ENCODE measurements at regions not wholly inside any gene's neighbourhood (a gene's known extent, or its start where the extent isn't known, plus 50 kb on each side); places are given as distances from the start of the nearest gene placed in this dataset.

DNA sequence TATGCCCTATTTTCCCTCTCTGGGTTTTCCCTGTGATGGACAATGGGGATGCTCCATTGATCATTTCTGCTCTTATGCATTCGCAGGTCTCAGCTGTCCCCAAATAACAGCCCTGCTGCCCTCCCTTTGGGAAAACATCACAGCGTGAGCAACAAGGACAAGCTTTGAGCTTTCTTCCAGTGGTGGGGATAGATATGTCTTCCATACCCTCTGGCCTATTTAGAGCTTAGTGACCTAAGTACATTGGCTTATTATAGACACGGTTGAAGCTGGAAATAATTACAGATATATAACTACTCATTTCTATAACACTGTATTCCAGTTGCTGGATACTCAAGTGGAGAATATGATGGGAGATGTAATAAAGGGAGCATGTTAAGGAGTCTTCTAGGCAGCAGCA lies 304.3 kb upstream of the MGAT5 start:
- no peak for DNase-seq (ENCODE audit: low read depth)
- no peak for TF ChIP-seq MYC (IDR thresholded peaks at IDR 0.05; ENCODE audit: low read depth, low read length)
- no peak for TF ChIP-seq MAX (IDR thresholded peaks at IDR 0.05; ENCODE audit: low read depth, low read length)
- no peak for TF ChIP-seq POLR2A (IDR thresholded peaks at IDR 0.05; ENCODE audit: extremely low read depth, insufficient read length)
- TF ChIP-seq, protein P1, sequence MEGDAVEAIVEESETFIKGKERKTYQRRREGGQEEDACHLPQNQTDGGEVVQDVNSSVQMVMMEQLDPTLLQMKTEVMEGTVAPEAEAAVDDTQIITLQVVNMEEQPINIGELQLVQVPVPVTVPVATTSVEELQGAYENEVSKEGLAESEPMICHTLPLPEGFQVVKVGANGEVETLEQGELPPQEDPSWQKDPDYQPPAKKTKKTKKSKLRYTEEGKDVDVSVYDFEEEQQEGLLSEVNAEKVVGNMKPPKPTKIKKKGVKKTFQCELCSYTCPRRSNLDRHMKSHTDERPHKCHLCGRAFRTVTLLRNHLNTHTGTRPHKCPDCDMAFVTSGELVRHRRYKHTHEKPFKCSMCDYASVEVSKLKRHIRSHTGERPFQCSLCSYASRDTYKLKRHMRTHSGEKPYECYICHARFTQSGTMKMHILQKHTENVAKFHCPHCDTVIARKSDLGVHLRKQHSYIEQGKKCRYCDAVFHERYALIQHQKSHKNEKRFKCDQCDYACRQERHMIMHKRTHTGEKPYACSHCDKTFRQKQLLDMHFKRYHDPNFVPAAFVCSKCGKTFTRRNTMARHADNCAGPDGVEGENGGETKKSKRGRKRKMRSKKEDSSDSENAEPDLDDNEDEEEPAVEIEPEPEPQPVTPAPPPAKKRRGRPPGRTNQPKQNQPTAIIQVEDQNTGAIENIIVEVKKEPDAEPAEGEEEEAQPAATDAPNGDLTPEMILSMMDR (IDR thresholded peaks at IDR 0.05; ENCODE audit: low read depth, low read length) = no peak
- H3K4me3 ChIP-seq (ENCODE audit: low read depth, low read length) = no peak overlapping the region

DNA sequence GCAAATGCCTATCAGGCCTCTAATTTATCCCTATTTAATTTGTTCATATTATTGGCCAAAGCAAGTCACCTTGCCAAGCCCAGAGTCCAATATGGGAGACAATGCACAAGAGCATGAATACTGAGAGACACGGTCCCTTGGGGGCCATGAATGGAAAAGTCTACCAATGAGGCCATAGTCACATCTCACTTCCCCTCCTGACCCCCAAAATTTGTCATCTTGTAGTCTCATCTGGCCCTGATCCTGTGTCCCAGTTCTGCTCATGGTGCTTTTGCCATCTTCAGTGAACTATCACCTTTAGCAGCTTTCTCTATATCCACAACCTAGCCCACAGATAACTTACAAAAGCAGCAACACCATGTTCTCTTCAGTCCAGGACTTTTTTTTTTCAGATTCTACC lies 302.7 kb upstream of the MGAT5 start:
- no peak for TF ChIP-seq MAX (IDR thresholded peaks at IDR 0.05; ENCODE audit: low read depth, low read length)
- no peak for TF ChIP-seq POLR2A (IDR thresholded peaks at IDR 0.05; ENCODE audit: extremely low read depth, insufficient read length)
- no peak for TF ChIP-seq MYC (IDR thresholded peaks at IDR 0.05; ENCODE audit: low read depth, low read length)
- TF ChIP-seq, protein P1 (IDR thresholded peaks at IDR 0.05; ENCODE audit: low read depth, low read length) = no peak
- DNase-seq (ENCODE audit: low read depth) = no peak
- no peak overlapping the region for H3K4me3 ChIP-seq (ENCODE audit: low read depth, low read length)

- TF ChIP-seq POLR2A (IDR thresholded peaks at IDR 0.05; ENCODE audit: extremely low read depth, insufficient read length) (no peak), MYC (IDR thresholded peaks at IDR 0.05; ENCODE audit: low read depth, low read length) (no peak)
- H3K4me3 ChIP-seq (ENCODE audit: low read depth, low read length) = no peak overlapping the region
- no peak for DNase-seq (ENCODE audit: low read depth)
Measured at GRCh38 chr2:133952420-133952819, 301.5 kb upstream of the MGAT5 start.

DNA sequence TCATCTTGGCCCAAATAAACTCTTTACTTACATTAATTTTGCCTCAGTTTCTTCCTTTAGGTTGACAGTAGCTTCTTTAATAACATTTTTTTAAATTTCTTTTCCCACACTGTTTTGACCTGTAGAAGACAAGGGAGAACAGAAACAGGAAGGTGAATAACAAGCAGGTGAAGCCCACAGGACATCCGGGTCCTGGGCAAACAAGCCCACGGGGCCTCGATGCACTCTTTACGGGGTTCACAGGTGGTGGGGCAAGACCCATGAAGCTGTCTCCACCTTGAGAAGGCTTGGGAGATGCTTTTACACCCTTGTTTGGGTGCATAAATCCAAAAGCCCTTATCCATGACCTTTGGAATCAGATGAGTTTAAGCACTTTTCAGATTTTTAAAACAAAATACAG lies 301.0 kb upstream of the MGAT5 start:
- no peak overlapping the region for H3K4me3 ChIP-seq (ENCODE audit: low read depth, low read length)
- no peak for DNase-seq (ENCODE audit: low read depth)

GRCh38 chr2:133953524-133953923 lies 300.3 kb upstream of the MGAT5 start:
- TF ChIP-seq, protein P1 (IDR thresholded peaks at IDR 0.05; ENCODE audit: low read depth, low read length) = no peak
- TF ChIP-seq MYC (IDR thresholded peaks at IDR 0.05; ENCODE audit: low read depth, low read length) (no peak), POLR2A (IDR thresholded peaks at IDR 0.05; ENCODE audit: extremely low read depth, insufficient read length) (no peak), MAX (IDR thresholded peaks at IDR 0.05; ENCODE audit: low read depth, low read length) (no peak)
- DNase-seq (ENCODE audit: low read depth) = peak; percentile 4

More for the DNA sequence above, 301.0 kb upstream of the MGAT5 start:
- TF ChIP-seq MAX (IDR thresholded peaks at IDR 0.05; ENCODE audit: low read depth, low read length) = no peak
- TF ChIP-seq MYC (IDR thresholded peaks at IDR 0.05; ENCODE audit: low read depth, low read length) = no peak
- TF ChIP-seq POLR2A (IDR thresholded peaks at IDR 0.05; ENCODE audit: extremely low read depth, insufficient read length) = no peak
- TF ChIP-seq, protein P1 (IDR thresholded peaks at IDR 0.05; ENCODE audit: low read depth, low read length) = no peak

GRCh38 chr2:133954636-133955035 lies 299.2 kb upstream of the MGAT5 start:
- DNase-seq (ENCODE audit: low read depth) = no peak
- no peak overlapping the region for H3K4me3 ChIP-seq (ENCODE audit: low read depth, low read length)
- no peak for TF ChIP-seq POLR2A (IDR thresholded peaks at IDR 0.05; ENCODE audit: extremely low read depth, insufficient read length)
- no peak for TF ChIP-seq MYC (IDR thresholded peaks at IDR 0.05; ENCODE audit: low read depth, low read length)
- no peak for TF ChIP-seq MAX (IDR thresholded peaks at IDR 0.05; ENCODE audit: low read depth, low read length)
- TF ChIP-seq, protein P1 (IDR thresholded peaks at IDR 0.05; ENCODE audit: low read depth, low read length) = no peak

More at GRCh38 chr2:133953524-133953923, 300.3 kb upstream of the MGAT5 start:
- no peak overlapping the region for H3K4me3 ChIP-seq (ENCODE audit: low read depth, low read length)

All from NB4 (cell line).